LNCAP (cell line): ENCODE measurements at regions not wholly inside any gene's neighbourhood (a gene's known extent, or its start where the extent isn't known, plus 50 kb on each side); places are given as distances from the start of the nearest gene placed in this dataset.

Source experiments
- TF ChIP-seq, protein P1 (sequence below): fragments of 450-650 bp; IDR thresholded peaks from 2 replicates; pipeline ENCODE4 v1.5.1; 2017; ENCODE audit warnings: mild to moderate bottlenecking

DNA sequence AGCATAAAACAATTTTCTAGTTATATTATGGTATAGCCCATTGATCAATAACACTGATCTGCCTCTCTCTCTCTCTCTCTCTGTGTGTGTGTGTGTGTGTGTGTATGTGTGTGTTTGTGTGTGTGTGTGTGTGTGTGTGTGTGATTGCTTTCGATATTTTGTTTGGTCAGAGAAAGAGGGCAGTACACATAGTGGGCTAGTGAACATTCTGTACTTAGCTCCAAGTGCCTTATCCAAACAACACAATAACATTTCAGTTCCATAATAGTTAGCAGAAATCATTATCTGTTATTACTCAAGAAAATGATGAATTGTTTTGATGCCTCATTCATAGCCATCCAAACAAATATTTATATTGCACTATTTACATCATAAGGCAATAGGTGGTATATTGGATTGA, 979.1 kb upstream of the CITED2 start:
- TF ChIP-seq, protein P1, sequence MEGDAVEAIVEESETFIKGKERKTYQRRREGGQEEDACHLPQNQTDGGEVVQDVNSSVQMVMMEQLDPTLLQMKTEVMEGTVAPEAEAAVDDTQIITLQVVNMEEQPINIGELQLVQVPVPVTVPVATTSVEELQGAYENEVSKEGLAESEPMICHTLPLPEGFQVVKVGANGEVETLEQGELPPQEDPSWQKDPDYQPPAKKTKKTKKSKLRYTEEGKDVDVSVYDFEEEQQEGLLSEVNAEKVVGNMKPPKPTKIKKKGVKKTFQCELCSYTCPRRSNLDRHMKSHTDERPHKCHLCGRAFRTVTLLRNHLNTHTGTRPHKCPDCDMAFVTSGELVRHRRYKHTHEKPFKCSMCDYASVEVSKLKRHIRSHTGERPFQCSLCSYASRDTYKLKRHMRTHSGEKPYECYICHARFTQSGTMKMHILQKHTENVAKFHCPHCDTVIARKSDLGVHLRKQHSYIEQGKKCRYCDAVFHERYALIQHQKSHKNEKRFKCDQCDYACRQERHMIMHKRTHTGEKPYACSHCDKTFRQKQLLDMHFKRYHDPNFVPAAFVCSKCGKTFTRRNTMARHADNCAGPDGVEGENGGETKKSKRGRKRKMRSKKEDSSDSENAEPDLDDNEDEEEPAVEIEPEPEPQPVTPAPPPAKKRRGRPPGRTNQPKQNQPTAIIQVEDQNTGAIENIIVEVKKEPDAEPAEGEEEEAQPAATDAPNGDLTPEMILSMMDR: no peak

DNA sequence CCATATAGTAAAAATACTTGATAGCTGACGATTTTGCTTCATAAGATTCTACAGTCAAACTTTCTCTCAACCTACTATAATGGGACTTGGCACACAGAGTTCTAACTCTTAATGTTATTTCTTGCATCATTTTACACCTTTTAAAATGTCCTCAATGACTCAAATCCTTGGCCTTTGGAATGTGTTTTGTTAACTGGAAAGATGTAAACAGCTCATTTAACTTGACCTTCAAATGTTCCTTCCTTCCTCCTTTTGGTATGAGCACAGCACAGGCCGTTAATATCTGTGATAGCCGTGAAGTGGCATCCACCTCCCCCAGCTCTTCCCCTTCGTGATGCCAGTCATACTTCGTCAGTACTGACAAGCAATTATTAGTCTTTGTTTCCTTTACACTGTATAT, 972.0 kb upstream of the CITED2 start:
- TF ChIP-seq, protein P1: no peak

DNA sequence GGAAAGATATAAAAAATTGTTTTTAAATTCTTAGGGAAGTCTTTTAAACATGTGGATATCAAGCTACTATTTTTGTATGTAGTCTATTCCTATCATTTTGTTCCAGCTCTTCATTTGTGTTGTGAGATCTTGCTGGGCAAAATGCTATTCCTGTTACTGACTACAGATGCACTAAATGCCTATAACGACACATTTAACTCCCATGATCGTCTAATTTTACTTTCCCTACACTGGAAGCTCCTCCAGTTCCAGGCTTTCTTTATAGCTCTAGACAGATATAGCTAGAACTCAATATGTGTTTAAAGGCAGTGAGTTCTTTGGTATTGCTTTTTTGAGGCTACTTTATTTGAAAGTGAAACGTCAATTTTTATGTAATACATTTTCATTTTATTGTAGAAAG, 971.5 kb upstream of the CITED2 start:
- TF ChIP-seq, protein P1: no peak

DNA sequence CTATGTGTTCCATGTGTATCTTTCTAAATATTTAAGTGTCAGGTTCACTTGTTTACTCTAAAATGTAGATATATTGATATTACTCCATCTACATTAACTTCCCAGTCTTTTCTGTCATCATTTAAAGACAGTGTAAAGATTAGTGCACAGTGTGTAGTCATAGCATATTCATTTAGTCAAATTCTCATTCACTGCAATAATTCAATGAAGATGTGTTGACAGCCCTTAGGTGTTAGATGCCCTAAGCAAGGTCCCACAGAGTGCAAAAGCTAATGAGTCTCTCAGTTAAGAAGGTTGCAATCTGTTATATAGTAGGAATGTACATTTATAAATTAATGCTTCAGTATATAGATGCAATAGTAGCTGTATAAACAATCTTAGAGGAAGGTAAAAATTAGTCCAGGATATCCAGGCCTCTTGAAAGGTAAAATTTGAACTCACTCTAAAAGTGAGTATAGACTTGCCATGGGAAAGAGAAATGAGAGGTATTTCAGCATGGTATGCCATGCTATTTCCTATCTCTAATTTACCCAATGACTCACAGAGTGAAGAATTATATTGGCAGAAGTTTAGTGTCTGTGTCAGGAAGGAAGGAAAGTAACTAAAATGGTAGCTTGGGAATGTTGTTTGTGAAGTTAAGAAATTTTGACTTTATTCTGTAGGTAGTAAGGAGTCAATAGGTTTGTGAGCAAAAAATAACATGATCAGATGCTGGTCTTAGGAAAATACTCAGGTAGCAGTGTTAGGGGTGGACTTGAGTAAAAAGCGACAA, 969.9 kb upstream of the CITED2 start:
- TF ChIP-seq, protein P1: no peak

DNA sequence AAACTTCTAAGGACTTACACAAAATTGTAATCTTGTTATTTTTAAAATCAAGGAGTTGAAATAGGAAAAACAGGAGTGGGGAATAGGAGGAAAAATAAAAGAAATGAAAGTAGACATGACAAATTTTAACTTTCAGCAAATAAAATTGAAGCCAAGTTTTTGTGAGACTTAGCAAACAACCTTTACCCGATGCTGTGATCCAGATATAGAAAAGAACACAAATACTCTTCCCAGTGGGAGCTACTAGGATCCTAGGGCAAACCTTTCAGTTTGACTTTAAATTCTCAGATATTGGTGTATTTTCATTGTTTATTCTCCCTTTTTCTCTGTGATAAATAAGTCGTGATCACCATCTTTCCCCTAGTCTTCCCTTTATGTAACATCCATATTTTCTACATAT, 968.7 kb upstream of the CITED2 start:
- TF ChIP-seq, protein P1: no peak

DNA sequence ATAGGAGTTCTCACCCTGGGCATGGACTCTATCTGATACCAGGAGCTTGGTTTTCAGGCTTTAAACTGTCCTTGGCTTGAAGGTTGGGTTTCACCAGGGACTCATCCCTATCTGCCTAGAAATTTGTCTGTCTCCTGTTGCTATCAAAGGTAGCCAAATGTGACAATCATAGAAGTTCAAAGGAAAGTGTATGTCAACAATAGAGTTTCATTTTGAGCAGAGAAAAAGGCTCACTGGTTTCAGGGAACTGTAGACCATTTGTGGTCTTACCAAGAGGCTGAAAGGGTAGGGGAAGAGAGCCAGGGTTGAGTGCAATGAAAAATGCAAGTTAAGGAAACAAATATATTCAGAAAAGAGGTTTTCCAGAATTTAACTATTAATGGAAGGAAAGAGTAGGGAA, 966.8 kb upstream of the CITED2 start:
- TF ChIP-seq, protein P1: no peak

DNA sequence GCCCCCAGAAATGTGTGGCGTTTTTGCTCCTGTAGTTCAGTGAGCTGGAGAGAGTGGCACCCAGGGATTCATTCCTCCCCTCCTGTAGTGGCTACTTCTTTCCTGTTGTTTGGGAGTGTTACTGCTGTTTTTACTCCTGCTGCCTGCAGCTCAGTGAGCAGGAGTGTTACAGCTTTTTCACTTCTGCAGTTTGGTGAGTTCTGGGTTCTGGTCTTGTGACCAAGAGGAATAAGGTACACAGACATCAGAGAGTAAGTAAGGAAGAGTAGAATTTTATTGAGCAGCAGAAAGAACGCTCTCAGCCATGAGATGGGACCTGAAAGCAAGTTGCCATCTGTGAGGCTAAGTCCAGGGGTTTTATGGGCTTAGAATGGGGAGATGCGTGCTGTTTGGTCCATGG, 966.3 kb upstream of the CITED2 start:
- TF ChIP-seq, protein P1: no peak

DNA sequence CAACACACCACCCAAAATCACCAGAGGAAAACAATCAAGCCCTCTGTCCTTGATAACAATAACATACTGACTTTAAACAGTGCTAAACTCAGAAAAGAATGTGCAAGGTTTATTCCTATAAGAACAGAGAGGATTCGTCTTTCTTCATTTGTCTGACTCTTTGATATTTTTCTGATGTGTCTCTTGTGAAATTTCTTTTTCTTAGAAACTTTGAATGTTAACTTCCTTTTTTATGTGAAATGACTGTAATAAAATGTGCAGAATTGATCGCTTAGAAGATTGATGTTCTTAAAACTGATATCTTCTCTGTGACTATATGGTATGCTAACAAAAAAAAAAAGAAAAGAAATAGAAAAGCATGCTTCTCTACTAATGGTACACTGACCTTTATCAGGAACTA, 947.4 kb upstream of the CITED2 start:
- TF ChIP-seq, protein P1: no peak
